Testis (tissue), 2 donors: ENCODE measurements at regions not wholly inside any gene's neighbourhood (a gene's known extent, or its start where the extent isn't known, plus 50 kb on each side); places are given as distances from the start of the nearest gene placed in this dataset.

ENCODE experiments used
- DNase-seq: peaks from one replicate; pipeline ENCODE4 v3.0.0-alpha.2; 2019
- H3K27ac ChIP-seq, 2 donors: fragments of 200-600 bp; sonication (generic); one replicate each; pipeline ENCODE4 v1.5.1; 2019
- H3K27me3 ChIP-seq: fragments of 200-600 bp; sonication (generic); one replicate; pipeline ENCODE4 v1.5.1; 2019
- H3K36me3 ChIP-seq: fragments of 200-600 bp; sonication (generic); one replicate; pipeline ENCODE4 v1.5.1; 2017; ENCODE audit warnings: low read depth; ENCODE audit errors: missing control alignments
- H3K4me1 ChIP-seq: fragments of 200-600 bp; sonication (generic); one replicate; pipeline ENCODE4 v1.5.1; 2019
- H3K4me3 ChIP-seq, 2 donors: fragments of 200-600 bp; sonication (generic); one replicate each; pipeline ENCODE4 v1.5.1; 2017 to 2019
- H3K9me3 ChIP-seq: fragments of 200-600 bp; sonication (generic); one replicate; pipeline ENCODE4 v1.5.1; 2017
- CTCF ChIP-seq, 3 experiments: fragments of 450-650 bp in 2 of 3; fragments of 200-600 bp in 1 of 3; sonication (generic) in 1 of 3; IDR thresholded peaks; one replicate each; pipeline ENCODE4 v1.5.1; 2016 to 2019; ENCODE audit warnings: antibody characterized with exemption in 3 of 3, mild to moderate bottlenecking in 2 of 3, moderate library complexity in 1 of 3
- POLR2A ChIP-seq: fragments of 450-650 bp; IDR thresholded peaks from one replicate; pipeline ENCODE4 v1.6.1; 2017; ENCODE audit warnings: antibody characterized with exemption, mild to moderate bottlenecking, moderate library complexity
- WGBS, 2 donors: methylation state at CpG; one replicate each; pipeline ENCODE4 v1.1.5; 2018; 5-methylcytosine and 5-hydroxymethylcytosine counted together
- intact Hi-C: fragments of 100-400 bp; cut with DNase I; formaldehyde crosslinking; loops from one replicate; pipeline ENCODE4 v1.15.1; 2023; ENCODE audit warnings: low total_unique reads

- H3K36me3 ChIP-seq: no peaks in the 10 kb centered on the region
- no peaks in the 10 kb centered on the region for H3K27me3 ChIP-seq
- WGBS, 2 donors: 69 to 72% methylated on average over 3 of the region's 3 CpGs
- DNase-seq: no peak
- H3K4me3 ChIP-seq: no peak overlapping the region
- no peak overlapping the region for H3K27ac ChIP-seq
- no peaks in the 10 kb centered on the region for H3K9me3 ChIP-seq
- no peaks in the 10 kb centered on the region for H3K4me1 ChIP-seq
- TF ChIP-seq CTCF (IDR thresholded peaks at IDR 0.05) (no peak), POLR2A (no peak)
- intact Hi-C loops: no loop called here
These were observed 207.9 kb downstream of the MREG start for GRCh38 chr2:215805493-215805892.

GRCh38 chr2:215803150-215803549 lies 210.2 kb downstream of the MREG start:
- Histone ChIP-seq H3K36me3 (no peaks in the 10 kb centered on the region), H3K4me1 (no peaks in the 10 kb centered on the region)
- intact Hi-C loops: no loop called here

GRCh38 chr2:215799194-215799593 lies 214.2 kb downstream of the MREG start:
- no peaks in the 10 kb centered on the region for H3K9me3 ChIP-seq
- H3K27ac ChIP-seq: no peak overlapping the region
- intact Hi-C loops: no loop called here
- H3K36me3 ChIP-seq: no peaks in the 10 kb centered on the region
- peaks cover 4% of the 10 kb centered on the region for H3K4me1 ChIP-seq
- DNase-seq: no peak
- no peak for TF ChIP-seq POLR2A
- no peak for TF ChIP-seq CTCF (IDR thresholded peaks at IDR 0.05)
- 91 to 100% methylated on average over 1 of the region's 1 CpG for WGBS, 2 donors
- H3K4me3 ChIP-seq: no peak overlapping the region
- H3K27me3 ChIP-seq: no peaks in the 10 kb centered on the region

More at GRCh38 chr2:215803150-215803549, 210.2 kb downstream of the MREG start:
- no peaks in the 10 kb centered on the region for H3K27me3 ChIP-seq
- no peak overlapping the region for H3K27ac ChIP-seq
- TF ChIP-seq CTCF (IDR thresholded peaks at IDR 0.05) (no peak), POLR2A (no peak)
- H3K4me3 ChIP-seq: no peak overlapping the region
- H3K9me3 ChIP-seq: no peaks in the 10 kb centered on the region
- no peak for DNase-seq

GRCh38 chr2:215797676-215798075 lies 215.7 kb downstream of the MREG start:
- intact Hi-C loops: no loop called here
- TF ChIP-seq CTCF (IDR thresholded peaks at IDR 0.05): no peak
- TF ChIP-seq POLR2A: no peak
- Histone ChIP-seq H3K27ac (no peak overlapping the region), H3K4me1 (peaks cover 4% of the 10 kb centered on the region), H3K36me3 (no peaks in the 10 kb centered on the region), H3K27me3 (no peaks in the 10 kb centered on the region), H3K4me3 (no peak overlapping the region), H3K9me3 (no peaks in the 10 kb centered on the region)
- DNase-seq: no peak
- 13 to 29% methylated on average over 2 of the region's 2 CpGs for WGBS, 2 donors

GRCh38 chr2:215796140-215796855 lies 217.1 kb downstream of the MREG start:
- Histone ChIP-seq H3K27ac (no peak overlapping the region), H3K27me3 (no peaks in the 10 kb centered on the region), H3K4me3 (no peak overlapping the region), H3K9me3 (no peaks in the 10 kb centered on the region), H3K36me3 (no peaks in the 10 kb centered on the region), H3K4me1 (peaks cover 4% of the 10 kb centered on the region)
- 63 to 69% methylated on average over 4 of the region's 4 CpGs for WGBS, 2 donors
- TF ChIP-seq CTCF (IDR thresholded peaks at IDR 0.05): no peak
- TF ChIP-seq POLR2A: no peak
- intact Hi-C loops: no loop called here
- no peak for DNase-seq
